ENCODE measurements at regions not wholly inside any gene's neighbourhood (a gene's known extent, or its start where the extent isn't known, plus 50 kb on each side); places are given as distances from the start of the nearest gene placed in this dataset.

- no peak for DNase-seq
Measured at GRCh38 chrX:9148615-9149399, 114.9 kb upstream of the FAM9B start.

- no peak for DNase-seq
Measured at GRCh38 chrX:9149501-9150245, 115.7 kb upstream of the FAM9B start.

GRCh38 chrX:9151772-9152307, 117.9 kb upstream of the FAM9B start:
- DNase-seq, result no peak

- no peak for DNase-seq
Measured at GRCh38 chrX:9153300-9153699, 119.4 kb upstream of the FAM9B start.

- DNase-seq, result no peak
Measured at GRCh38 chrX:9158611-9159010, 124.7 kb upstream of the FAM9B start.

- no peak for DNase-seq
Measured at GRCh38 chrX:9160698-9161329, 126.9 kb upstream of the FAM9B start.

- DNase-seq, result no peak
Measured at GRCh38 chrX:9162698-9163097, 128.8 kb upstream of the FAM9B start.

GRCh38 chrX:9163214-9163709, 129.3 kb upstream of the FAM9B start:
- no peak for DNase-seq

GRCh38 chrX:9164086-9164485, 130.2 kb upstream of the FAM9B start:
- no peak for DNase-seq

GRCh38 chrX:9164533-9165426, 130.9 kb upstream of the FAM9B start:
- DNase-seq, result no peak

GRCh38 chrX:9166584-9166944, 132.6 kb upstream of the FAM9B start:
- no peak for DNase-seq

- no peak for DNase-seq
Measured at GRCh38 chrX:9171841-9172463, 138.0 kb upstream of the FAM9B start.

- DNase-seq, result no peak
Measured at GRCh38 chrX:9172464-9172850, 138.5 kb upstream of the FAM9B start.

- DNase-seq, result no peak
Measured at GRCh38 chrX:9180623-9181022, 146.7 kb upstream of the FAM9B start.

GRCh38 chrX:9182041-9182440, 148.1 kb upstream of the FAM9B start:
- DNase-seq, result no peak

GRCh38 chrX:9183481-9183880, 149.6 kb upstream of the FAM9B start:
- no peak for DNase-seq

- no peak for DNase-seq
Measured at GRCh38 chrX:9184211-9184610, 150.3 kb upstream of the FAM9B start.

- no peak for DNase-seq
Measured at GRCh38 chrX:9188117-9188516, 154.2 kb upstream of the FAM9B start.

GRCh38 chrX:9189286-9189685, 155.4 kb upstream of the FAM9B start:
- DNase-seq, result no peak

GRCh38 chrX:9191392-9191791, 157.5 kb upstream of the FAM9B start:
- no peak for DNase-seq

GRCh38 chrX:9195199-9195880, 161.4 kb upstream of the FAM9B start:
- no peak for DNase-seq
